ENCODE measurements at regions not wholly inside any gene's neighbourhood (a gene's known extent, or its start where the extent isn't known, plus 50 kb on each side); places are given as distances from the start of the nearest gene placed in this dataset.
A peak's percentile ranks its signal among the peaks of the same experiment; 100 is the strongest.

GRCh38 chr5:143761663-143762062, 50.3 kb upstream of the HMHB1 start:
- no peak for DNase-seq (ENCODE audit: low spot score)

DNA sequence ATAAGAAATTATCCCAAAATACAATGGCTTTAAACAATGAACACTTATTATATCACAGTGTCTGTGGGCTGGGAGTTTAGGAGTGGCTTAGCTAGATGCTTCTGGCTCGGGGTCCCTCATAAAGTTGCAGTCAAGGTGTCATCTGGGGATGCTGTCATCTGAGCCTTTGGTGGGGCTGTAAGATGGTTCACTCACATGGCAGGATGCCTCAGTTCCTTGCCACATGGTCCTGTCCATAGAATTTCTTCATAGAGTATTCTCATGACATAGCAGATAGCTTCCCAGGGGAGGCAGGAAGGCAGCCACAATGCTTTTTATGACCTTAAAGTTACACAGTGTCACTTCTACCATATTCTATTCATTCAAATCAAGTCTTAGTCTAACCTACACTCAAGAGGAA, 51.2 kb upstream of the HMHB1 start:
- no peak for DNase-seq (ENCODE audit: low spot score)

DNA sequence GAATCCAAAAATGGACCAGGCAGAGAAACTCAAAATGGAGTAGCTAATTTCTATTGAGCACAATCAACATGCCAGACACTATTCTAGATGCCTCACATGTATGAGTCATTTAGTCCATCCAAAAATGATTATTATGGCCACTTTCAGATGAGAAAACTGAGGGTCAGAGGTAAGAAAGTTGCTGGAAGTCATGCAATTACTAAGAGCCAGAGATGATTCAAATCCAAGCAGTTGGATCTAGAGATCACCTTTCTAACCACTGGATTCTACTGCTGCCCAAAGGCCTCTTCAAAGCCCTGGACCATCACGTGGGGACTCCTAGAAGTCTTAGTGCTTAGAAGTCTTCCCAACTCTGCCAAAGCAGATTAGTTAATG, 51.8 kb upstream of the HMHB1 start:
- DNase-seq (ENCODE audit: low spot score) = no peak

DNA sequence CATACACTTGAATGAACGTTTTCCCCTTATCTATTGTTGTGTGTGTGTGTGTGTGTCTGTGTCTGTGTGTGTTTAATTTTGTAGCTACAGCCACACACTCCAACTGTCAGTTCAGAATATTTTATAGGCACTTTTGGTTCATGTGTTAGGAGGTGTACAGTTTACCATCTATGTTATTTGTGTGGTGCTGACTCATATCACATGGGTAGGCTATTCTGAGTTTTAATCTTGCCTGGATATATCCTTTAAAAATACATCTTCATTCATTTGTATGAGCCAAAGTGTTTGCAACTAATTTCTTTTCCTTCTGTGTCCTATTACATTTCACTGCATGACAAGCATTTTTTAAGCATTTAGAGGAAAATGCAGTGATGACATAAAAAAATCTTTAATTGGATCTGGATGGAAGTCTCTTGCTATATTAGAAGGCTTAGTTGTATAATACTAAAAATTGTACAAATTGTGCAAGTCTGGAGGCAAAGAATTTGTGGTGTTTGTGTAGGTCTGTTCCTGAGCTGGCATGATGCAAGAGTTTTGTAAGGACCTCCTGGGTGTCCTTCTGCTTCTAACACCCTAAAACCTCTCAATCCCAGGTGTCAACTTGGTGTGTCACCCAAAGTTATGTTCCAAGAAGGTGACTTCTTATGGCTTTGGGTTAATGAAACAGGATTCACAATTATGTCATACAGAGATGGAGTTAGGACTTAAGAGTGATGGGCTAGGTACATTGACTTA, 52.4 kb upstream of the HMHB1 start:
- no peak for DNase-seq (ENCODE audit: low spot score)

GRCh38 chr5:143758750-143759149, 53.2 kb upstream of the HMHB1 start:
- no peak for DNase-seq (ENCODE audit: low spot score)

- no peak for DNase-seq (ENCODE audit: low spot score)
Measured at GRCh38 chr5:143758015-143758414, 53.9 kb upstream of the HMHB1 start.

GRCh38 chr5:143757116-143757515, 54.8 kb upstream of the HMHB1 start:
- no peak for DNase-seq (ENCODE audit: low spot score)

DNA sequence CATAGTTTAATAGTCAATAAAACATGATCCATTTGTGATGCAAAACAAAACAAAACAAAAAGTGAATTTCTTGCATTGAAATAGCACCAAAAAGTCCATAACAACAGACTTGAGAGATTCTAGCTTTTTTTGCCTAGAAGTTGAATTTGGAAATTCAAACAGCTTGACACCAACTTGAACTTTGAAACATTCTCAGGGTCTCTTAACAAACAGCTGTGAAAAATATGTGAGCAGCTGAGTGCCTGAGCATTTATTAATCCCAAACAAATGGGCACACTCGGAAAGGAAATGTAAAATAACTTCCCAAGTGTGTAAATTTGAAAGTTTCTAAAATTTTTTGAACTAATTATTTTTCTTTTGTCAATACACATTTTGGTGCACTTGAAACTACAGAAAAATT, 56.0 kb upstream of the HMHB1 start:
- no peak for DNase-seq (ENCODE audit: low spot score)

- no peak for DNase-seq (ENCODE audit: low spot score)
Measured at GRCh38 chr5:143752165-143752850, 59.7 kb upstream of the HMHB1 start.

DNA sequence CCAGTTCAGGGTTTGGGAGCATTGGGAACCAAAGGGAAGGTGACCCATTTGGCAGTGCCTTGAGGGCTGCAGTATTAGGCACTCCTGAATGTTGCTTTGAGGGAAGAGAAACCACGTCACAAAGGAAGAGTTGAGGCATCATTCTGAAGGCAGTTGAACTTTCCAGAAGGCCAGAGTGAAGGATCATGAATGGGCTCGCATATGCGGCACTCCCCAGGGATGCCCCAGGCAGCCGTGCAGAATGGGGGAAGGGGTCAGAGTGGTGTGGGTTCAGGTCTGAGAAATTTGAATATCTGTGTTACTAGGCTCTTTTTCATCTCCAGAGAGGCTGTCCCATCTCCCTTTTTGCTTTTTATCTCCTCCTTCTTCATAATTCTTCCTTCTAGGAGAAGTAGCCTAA, 60.6 kb upstream of the HMHB1 start:
- DNase-seq (ENCODE audit: low spot score) = no peak

- no peak for DNase-seq (ENCODE audit: low spot score)
Measured at GRCh38 chr5:143749581-143750205, 62.3 kb upstream of the HMHB1 start.

- no peak for DNase-seq (ENCODE audit: low spot score)
Measured at GRCh38 chr5:143748516-143748915, 63.4 kb upstream of the HMHB1 start.

DNA sequence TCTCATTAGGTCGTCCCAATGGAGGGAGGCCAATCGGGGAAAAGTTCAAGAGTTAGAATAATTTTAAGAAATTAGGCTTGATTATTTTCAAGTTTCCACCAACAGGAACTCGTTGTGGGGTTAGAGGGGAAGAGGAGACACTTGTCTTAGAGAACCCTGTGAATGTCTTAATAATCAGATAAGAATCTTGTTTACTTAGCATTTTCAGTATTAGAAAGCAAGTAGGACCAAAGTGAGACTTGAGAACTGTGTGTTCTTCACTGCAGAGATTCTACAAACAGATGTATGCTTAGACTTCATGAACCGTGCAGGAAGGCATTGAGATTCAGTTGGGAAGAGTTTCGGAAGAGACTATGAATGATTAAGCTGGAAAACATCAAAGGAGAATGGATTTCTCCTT, 69.0 kb upstream of the HMHB1 start:
- no peak for DNase-seq (ENCODE audit: low spot score)

- DNase-seq (ENCODE audit: low spot score) = peak; percentile 3
Measured at GRCh38 chr5:143741421-143741820, 70.5 kb upstream of the HMHB1 start.

- DNase-seq (ENCODE audit: low spot score) = no peak
Measured at GRCh38 chr5:143740956-143741355, 71.0 kb upstream of the HMHB1 start.

- no peak for DNase-seq (ENCODE audit: low spot score)
Measured at GRCh38 chr5:143739746-143740145, 72.2 kb upstream of the HMHB1 start.

DNA sequence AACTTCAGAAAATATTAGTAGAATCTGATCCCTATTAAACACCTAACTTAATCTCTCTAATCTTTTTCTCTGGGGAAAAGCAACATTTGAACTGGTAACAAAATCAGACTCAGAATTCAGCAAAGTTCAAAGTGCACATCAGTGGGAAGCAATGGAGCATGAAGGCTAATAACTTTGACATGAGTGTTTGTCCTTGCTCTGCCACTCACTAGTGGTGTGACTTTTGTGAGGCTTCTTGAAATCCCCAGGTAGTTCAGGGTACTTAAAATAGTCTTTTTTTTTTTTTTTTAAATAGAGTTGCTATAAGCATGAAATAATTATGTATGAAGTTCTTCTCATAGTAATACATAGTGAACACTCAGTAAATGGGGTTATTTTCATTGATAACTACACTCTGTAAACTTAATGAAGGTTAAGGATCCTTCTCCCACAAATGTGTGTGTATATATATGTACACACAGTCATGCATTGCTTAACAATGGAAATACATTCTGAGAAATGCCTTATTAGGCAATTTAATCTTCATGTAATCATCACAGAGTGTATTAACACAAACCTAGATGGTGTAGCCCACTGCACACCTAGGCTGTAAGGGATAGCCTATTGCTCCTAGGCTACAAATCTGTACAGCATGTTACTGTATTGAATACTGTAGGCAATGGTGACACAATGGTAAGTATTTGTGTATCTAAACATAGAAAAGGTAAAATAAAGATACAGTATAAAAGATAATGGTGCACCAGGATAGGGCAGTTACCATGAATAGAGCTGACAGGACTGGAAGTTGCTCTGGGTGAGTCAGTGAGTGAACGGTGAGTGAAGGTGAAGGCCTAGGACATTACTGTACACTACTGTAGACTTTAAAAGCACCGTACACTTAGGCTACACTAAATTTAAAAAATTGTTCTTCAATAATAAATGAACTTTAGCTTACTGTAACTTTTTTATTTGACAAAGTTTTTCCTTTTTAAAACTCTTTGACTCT, 73.3 kb upstream of the HMHB1 start:
- no peak for DNase-seq (ENCODE audit: low spot score)

DNA sequence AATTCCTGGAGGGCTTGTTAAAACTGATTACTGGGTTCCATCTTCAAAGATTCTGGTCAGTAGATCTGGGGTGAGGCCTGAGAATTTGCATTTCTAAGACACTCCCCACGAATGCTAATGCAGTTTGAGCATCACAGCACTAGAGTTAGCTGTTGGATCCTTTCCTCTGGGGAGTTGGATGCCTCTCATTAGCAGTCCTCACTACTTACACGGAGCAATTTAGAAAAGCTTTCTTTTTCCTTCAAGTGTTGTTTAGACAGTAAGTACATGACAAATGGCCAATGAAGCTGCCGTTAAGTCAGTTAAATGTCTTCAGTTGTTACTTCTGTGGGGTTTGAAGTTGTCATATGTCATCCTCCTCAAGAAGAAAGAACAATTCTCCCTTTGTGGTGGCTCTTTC, 74.9 kb upstream of the HMHB1 start:
- DNase-seq (ENCODE audit: low spot score) = no peak

GRCh38 chr5:143734456-143734780, 77.5 kb upstream of the HMHB1 start:
- no peak for DNase-seq (ENCODE audit: low spot score)

- no peak for DNase-seq (ENCODE audit: low spot score)
Measured at GRCh38 chr5:143733665-143734455, 78.1 kb upstream of the HMHB1 start.

DNA sequence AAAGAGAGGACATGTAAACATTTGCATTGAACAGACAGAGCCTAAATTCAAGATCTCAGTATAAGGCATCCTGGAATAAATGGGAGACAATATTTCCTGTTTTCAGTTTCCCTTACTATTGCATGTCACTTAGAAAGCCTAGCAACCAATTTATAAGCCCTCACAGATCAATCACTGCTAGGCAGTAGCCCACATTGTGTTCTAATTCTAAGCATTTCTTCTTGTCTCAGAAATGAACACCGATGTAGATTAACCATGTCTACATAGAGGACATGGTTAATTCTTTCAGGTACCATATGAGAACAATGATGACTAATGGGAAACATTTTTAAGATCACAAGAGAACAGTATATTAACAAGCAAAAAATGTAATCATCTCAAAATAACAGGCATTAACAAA, 79.6 kb upstream of the HMHB1 start:
- DNase-seq (ENCODE audit: low spot score) = no peak

Data from globus pallidus (tissue), 1 donor.